ENCODE measurements at regions not wholly inside any gene's neighbourhood (a gene's known extent, or its start where the extent isn't known, plus 50 kb on each side); places are given as distances from the start of the nearest gene placed in this dataset.
"Not testable (repeated sequence)": the region's sequence is repeated elsewhere in the genome, so short reads cannot be mapped to it uniquely, and the experiment has no call there.

GRCh38 chr15:32342772-32343199 is 60.3 kb downstream of the GOLGA8K start:
- not testable (repeated sequence) for H3K9ac ChIP-seq (ENCODE audit: low read depth in 1 of 2, low read length in 2 of 2); H3K9me3 ChIP-seq (ENCODE audit: control insufficient read depth in 4 of 4, low read length in 3 of 4); H3K27ac ChIP-seq (ENCODE audit: low read depth in 1 of 2, low read length in 2 of 2); H3K4me1 ChIP-seq (ENCODE audit: control insufficient read depth in 4 of 4, insufficient read depth in 4 of 4, low read length in 3 of 4); H3K4me3 ChIP-seq (ENCODE audit: low read depth in 1 of 3, low read length in 3 of 3); H3K27me3 ChIP-seq (ENCODE audit: control insufficient read depth in 4 of 4, insufficient read depth in 4 of 4, low read length in 3 of 4); H3K36me3 ChIP-seq (ENCODE audit: control insufficient read depth in 4 of 4, insufficient read depth in 3 of 4, low read depth in 1 of 4, low read length in 3 of 4)
- DNase-seq (ENCODE audit: low spot score): peak; percentile 13
- 2% methylated on average over 23 of the region's 32 CpGs for WGBS

GRCh38 chr15:32342268-32342667 is 60.8 kb downstream of the GOLGA8K start:
- not testable (repeated sequence) for H3K4me1 ChIP-seq (ENCODE audit: control insufficient read depth in 4 of 4, insufficient read depth in 4 of 4, low read length in 3 of 4); H3K9me3 ChIP-seq (ENCODE audit: control insufficient read depth in 4 of 4, low read length in 3 of 4); H3K9ac ChIP-seq (ENCODE audit: low read depth in 1 of 2, low read length in 2 of 2); H3K4me3 ChIP-seq (ENCODE audit: low read depth in 1 of 3, low read length in 3 of 3); H3K36me3 ChIP-seq (ENCODE audit: control insufficient read depth in 4 of 4, insufficient read depth in 3 of 4, low read depth in 1 of 4, low read length in 3 of 4); H3K27me3 ChIP-seq (ENCODE audit: control insufficient read depth in 4 of 4, insufficient read depth in 4 of 4, low read length in 3 of 4); H3K27ac ChIP-seq (ENCODE audit: low read depth in 1 of 2, low read length in 2 of 2); DNase-seq (ENCODE audit: low spot score)
- WGBS: 3% methylated on average over 13 of the region's 39 CpGs

DNA sequence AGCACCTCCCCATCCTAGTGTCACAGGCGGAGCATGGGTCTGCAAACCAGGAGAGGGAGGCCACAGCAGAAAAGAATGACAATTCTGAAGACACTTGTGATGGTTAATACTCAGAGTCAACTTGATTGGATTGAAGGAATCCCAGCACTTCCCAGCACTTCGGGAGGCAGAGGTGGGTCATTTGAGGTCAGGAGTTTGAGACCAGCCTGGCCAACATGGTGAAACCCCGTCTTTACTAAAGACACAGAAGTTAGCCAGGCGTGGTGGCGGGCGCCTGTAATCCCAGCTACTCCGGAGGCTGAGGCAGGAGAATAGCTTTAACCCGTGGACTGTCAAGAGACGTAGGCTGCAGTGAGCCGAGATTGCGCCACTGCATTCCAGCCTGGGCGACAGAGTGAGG is 61.6 kb downstream of the GOLGA8K start:
- H3K4me1 ChIP-seq (ENCODE audit: control insufficient read depth in 4 of 4, insufficient read depth in 4 of 4, low read length in 3 of 4); H3K27ac ChIP-seq (ENCODE audit: low read depth in 1 of 2, low read length in 2 of 2); H3K9ac ChIP-seq (ENCODE audit: low read depth in 1 of 2, low read length in 2 of 2); H3K9me3 ChIP-seq (ENCODE audit: control insufficient read depth in 4 of 4, low read length in 3 of 4); H3K27me3 ChIP-seq (ENCODE audit: control insufficient read depth in 4 of 4, insufficient read depth in 4 of 4, low read length in 3 of 4); H3K36me3 ChIP-seq (ENCODE audit: control insufficient read depth in 4 of 4, insufficient read depth in 3 of 4, low read depth in 1 of 4, low read length in 3 of 4); DNase-seq (ENCODE audit: low spot score); H3K4me3 ChIP-seq (ENCODE audit: low read depth in 1 of 3, low read length in 3 of 3): not testable (repeated sequence)
- WGBS: 55% methylated on average over 9 of the region's 12 CpGs

- H3K36me3 ChIP-seq (ENCODE audit: control insufficient read depth in 4 of 4, insufficient read depth in 3 of 4, low read depth in 1 of 4, low read length in 3 of 4); H3K27ac ChIP-seq (ENCODE audit: low read depth in 1 of 2, low read length in 2 of 2); DNase-seq (ENCODE audit: low spot score); H3K9ac ChIP-seq (ENCODE audit: low read depth in 1 of 2, low read length in 2 of 2); H3K9me3 ChIP-seq (ENCODE audit: control insufficient read depth in 4 of 4, low read length in 3 of 4); H3K4me1 ChIP-seq (ENCODE audit: control insufficient read depth in 4 of 4, insufficient read depth in 4 of 4, low read length in 3 of 4); H3K4me3 ChIP-seq (ENCODE audit: low read depth in 1 of 3, low read length in 3 of 3); H3K27me3 ChIP-seq (ENCODE audit: control insufficient read depth in 4 of 4, insufficient read depth in 4 of 4, low read length in 3 of 4): not testable (repeated sequence)
- WGBS: 27% methylated on average over 1 of the region's 3 CpGs
Measured at GRCh38 chr15:32336804-32337203, 66.3 kb downstream of the GOLGA8K start.

DNA sequence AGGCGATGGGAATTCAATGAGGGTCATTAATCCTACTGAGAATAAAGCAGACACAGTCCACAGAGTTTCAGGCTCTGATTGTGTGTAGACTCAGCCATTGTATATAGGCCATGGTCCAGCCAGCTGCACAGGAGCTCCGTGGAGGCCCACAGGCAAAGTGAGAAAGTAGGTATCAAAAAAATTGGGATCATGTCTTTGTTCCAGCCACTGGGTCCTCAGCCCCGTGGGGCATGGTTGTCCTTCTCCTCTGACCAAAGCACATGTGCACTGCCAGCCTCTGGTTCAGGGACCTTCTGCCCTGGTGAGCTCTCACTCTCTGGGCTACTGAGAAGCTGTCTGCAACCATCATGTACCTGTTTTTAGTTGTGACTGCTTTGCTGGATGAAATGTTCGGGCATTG is 79.7 kb downstream of the GOLGA8K start:
- H3K27ac ChIP-seq (ENCODE audit: low read depth in 1 of 2, low read length in 2 of 2); H3K9ac ChIP-seq (ENCODE audit: low read depth in 1 of 2, low read length in 2 of 2); H3K27me3 ChIP-seq (ENCODE audit: control insufficient read depth in 4 of 4, insufficient read depth in 4 of 4, low read length in 3 of 4); H3K4me3 ChIP-seq (ENCODE audit: low read depth in 1 of 3, low read length in 3 of 3); H3K9me3 ChIP-seq (ENCODE audit: control insufficient read depth in 4 of 4, low read length in 3 of 4); H3K4me1 ChIP-seq (ENCODE audit: control insufficient read depth in 4 of 4, insufficient read depth in 4 of 4, low read length in 3 of 4); DNase-seq (ENCODE audit: low spot score); H3K36me3 ChIP-seq (ENCODE audit: control insufficient read depth in 4 of 4, insufficient read depth in 3 of 4, low read depth in 1 of 4, low read length in 3 of 4): not testable (repeated sequence)
- WGBS: 89% methylated on average over 3 of the region's 4 CpGs

DNA sequence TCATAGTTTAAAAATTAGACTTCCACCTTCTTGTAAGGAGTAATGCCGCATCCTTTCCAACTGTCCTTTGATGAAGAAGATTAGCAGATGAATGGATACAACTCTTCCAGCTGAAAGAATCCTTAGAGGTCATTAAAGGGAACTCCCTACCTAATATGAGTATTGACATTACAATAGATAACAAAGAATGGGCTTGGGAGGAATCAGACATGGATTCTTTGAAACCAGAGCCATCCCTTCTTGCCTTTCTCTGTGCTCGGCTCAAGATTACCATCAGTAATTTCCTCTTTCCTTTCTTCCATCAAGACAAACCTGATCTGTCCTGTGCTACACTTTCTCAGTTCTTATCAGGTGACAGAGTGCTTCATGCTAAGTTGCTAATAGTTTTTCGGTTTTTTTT is 83.8 kb downstream of the GOLGA8K start:
- not testable (repeated sequence) for DNase-seq (ENCODE audit: low spot score); H3K27ac ChIP-seq (ENCODE audit: low read depth in 1 of 2, low read length in 2 of 2); H3K4me3 ChIP-seq (ENCODE audit: low read depth in 1 of 3, low read length in 3 of 3); H3K9ac ChIP-seq (ENCODE audit: low read depth in 1 of 2, low read length in 2 of 2); H3K4me1 ChIP-seq (ENCODE audit: control insufficient read depth in 4 of 4, insufficient read depth in 4 of 4, low read length in 3 of 4); H3K9me3 ChIP-seq (ENCODE audit: control insufficient read depth in 4 of 4, low read length in 3 of 4); H3K27me3 ChIP-seq (ENCODE audit: control insufficient read depth in 4 of 4, insufficient read depth in 4 of 4, low read length in 3 of 4); H3K36me3 ChIP-seq (ENCODE audit: control insufficient read depth in 4 of 4, insufficient read depth in 3 of 4, low read depth in 1 of 4, low read length in 3 of 4)
- 51% methylated on average over 2 of the region's 3 CpGs for WGBS

DNA sequence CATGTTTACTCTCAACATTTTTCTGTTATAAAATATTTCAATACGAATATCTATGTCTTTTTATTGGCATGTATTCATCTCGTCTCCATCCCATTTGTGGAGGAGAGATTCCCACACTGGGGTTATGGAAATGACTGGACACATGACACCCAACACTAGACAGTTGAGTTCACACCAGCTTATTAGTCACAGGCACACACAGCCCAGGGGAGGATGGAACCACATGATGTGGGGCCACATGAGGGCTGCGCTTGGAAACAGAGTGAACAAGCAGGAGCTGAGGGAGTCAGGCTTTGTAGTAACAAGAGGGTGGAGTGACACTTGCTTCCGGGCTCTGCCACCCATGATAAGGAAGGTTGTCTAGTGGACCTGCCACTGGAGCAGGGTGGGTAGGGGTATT is 86.6 kb downstream of the GOLGA8K start:
- H3K4me1 ChIP-seq (ENCODE audit: control insufficient read depth in 4 of 4, insufficient read depth in 4 of 4, low read length in 3 of 4); H3K9me3 ChIP-seq (ENCODE audit: control insufficient read depth in 4 of 4, low read length in 3 of 4); H3K4me3 ChIP-seq (ENCODE audit: low read depth in 1 of 3, low read length in 3 of 3); H3K27ac ChIP-seq (ENCODE audit: low read depth in 1 of 2, low read length in 2 of 2); H3K27me3 ChIP-seq (ENCODE audit: control insufficient read depth in 4 of 4, insufficient read depth in 4 of 4, low read length in 3 of 4); H3K36me3 ChIP-seq (ENCODE audit: control insufficient read depth in 4 of 4, insufficient read depth in 3 of 4, low read depth in 1 of 4, low read length in 3 of 4); H3K9ac ChIP-seq (ENCODE audit: low read depth in 1 of 2, low read length in 2 of 2); DNase-seq (ENCODE audit: low spot score): not testable (repeated sequence)
- no CpG with 5 or more reads among the region's 4 CpGs for WGBS

GRCh38 chr15:32315079-32315939 is 87.8 kb downstream of the GOLGA8K start:
- not testable (repeated sequence) for H3K27me3 ChIP-seq (ENCODE audit: control insufficient read depth in 4 of 4, insufficient read depth in 4 of 4, low read length in 3 of 4); DNase-seq (ENCODE audit: low spot score); H3K27ac ChIP-seq (ENCODE audit: low read depth in 1 of 2, low read length in 2 of 2); H3K36me3 ChIP-seq (ENCODE audit: control insufficient read depth in 4 of 4, insufficient read depth in 3 of 4, low read depth in 1 of 4, low read length in 3 of 4); H3K9ac ChIP-seq (ENCODE audit: low read depth in 1 of 2, low read length in 2 of 2); H3K4me1 ChIP-seq (ENCODE audit: control insufficient read depth in 4 of 4, insufficient read depth in 4 of 4, low read length in 3 of 4); H3K9me3 ChIP-seq (ENCODE audit: control insufficient read depth in 4 of 4, low read length in 3 of 4); H3K4me3 ChIP-seq (ENCODE audit: low read depth in 1 of 3, low read length in 3 of 3)
- WGBS: 7% methylated on average over 44 of the region's 91 CpGs
